Ovary (tissue), 3 donors: ENCODE measurements at regions not wholly inside any gene's neighbourhood (a gene's known extent, or its start where the extent isn't known, plus 50 kb on each side); places are given as distances from the start of the nearest gene placed in this dataset.

Experiments
- CTCF ChIP-seq, 3 donors: fragments of 450-650 bp in 2 of 3; fragments of 200-600 bp in 1 of 3; IDR thresholded peaks; one replicate each; pipeline versions ENCODE4 v1.5.1 to v1.8.0; 2016 to 2022; ENCODE audit warnings: antibody characterized with exemption in 3 of 3, mild to moderate bottlenecking in 1 of 3
- EP300 ChIP-seq: sonication (generic); formaldehyde crosslinking; IDR thresholded peaks from one replicate; pipeline ENCODE4 v1.6.1; 2017; ENCODE audit warnings: antibody characterized with exemption
- POLR2A ChIP-seq: fragments of 450-650 bp; IDR thresholded peaks from one replicate; pipeline ENCODE4 v1.6.1; 2017; ENCODE audit warnings: antibody characterized with exemption, mild to moderate bottlenecking, moderate library complexity
- donor health status: DM: no; HTN: no; CAD: no.

GRCh38 chr6:81265106-81265505, 487.4 kb downstream of the TENT5A start:
- TF ChIP-seq CTCF (IDR thresholded peaks at IDR 0.05) (no peak), EP300 (no peak), POLR2A (no peak)
